HepG2 (cell line): ENCODE measurements at regions not wholly inside any gene's neighbourhood (a gene's known extent, or its start where the extent isn't known, plus 50 kb on each side); places are given as distances from the start of the nearest gene placed in this dataset.

Experiments used
- ERF ChIP-seq: IDR thresholded peaks from 2 replicates; pipeline ENCODE4 v1.6.1; 2018; ENCODE audit warnings: missing biosample characterization, missing genetic modification reagents
- HDAC1 ChIP-seq: sonication (generic); formaldehyde crosslinking; IDR thresholded peaks from 2 replicates; pipeline ENCODE4 v1.5.1; 2020; ENCODE audit warnings: mild to moderate bottlenecking, missing genetic modification reagents
- HOXA9 ChIP-seq: sonication (generic); formaldehyde crosslinking; IDR thresholded peaks from 2 replicates; pipeline ENCODE4 v1.8.1; 2022; ENCODE audit warnings: missing genetic modification reagents, mild to moderate bottlenecking, moderate library complexity, borderline replicate concordance
- NR2F1 ChIP-seq, 2 experiments: fragments of 450-650 bp in 1 of 2; formaldehyde crosslinking in 1 of 2; IDR thresholded peaks; 2 replicates each; pipeline versions ENCODE4 v1.5.0 to v1.6.1; 2016 to 2020; ENCODE audit warnings: mild to moderate bottlenecking in 1 of 2, missing compliant biosample characterization in 1 of 2, missing genetic modification reagents in 1 of 2, moderate library complexity in 1 of 2
- PATZ1 ChIP-seq: sonication (generic); formaldehyde crosslinking; IDR thresholded peaks from 2 replicates; pipeline ENCODE4 v1.4.0; 2020; ENCODE audit warnings: missing genetic modification reagents
- SAFB2 ChIP-seq: sonication (generic); formaldehyde crosslinking; IDR thresholded peaks from 2 replicates; pipeline ENCODE4 v1.5.1; 2020; ENCODE audit warnings: missing genetic modification reagents, low read depth, mild to moderate bottlenecking, borderline replicate concordance
- SOX13 ChIP-seq, 3 experiments: fragments of 450-650 bp in 1 of 3; sonication (generic) in 1 of 3; formaldehyde crosslinking in 1 of 3; IDR thresholded peaks in 2 of 3; conservative IDR thresholded peaks in 1 of 3; 2 replicates each; pipeline versions ENCODE4 v1.5.0 to v1.6.1; 2016 to 2020; ENCODE audit warnings: antibody characterized with exemption in 1 of 3, mild to moderate bottlenecking in 1 of 3, missing compliant biosample characterization in 1 of 3, missing genetic modification reagents in 1 of 3, moderate library complexity in 1 of 3
- SRF ChIP-seq: IDR thresholded peaks from 2 replicates; pipeline ENCODE4 v1.6.1; 2011; ENCODE audit warnings: mild to moderate bottlenecking, low read depth, low read length, moderate library complexity
- TBX3 ChIP-seq: fragments of 450-650 bp; IDR thresholded peaks from 2 replicates; pipeline ENCODE4 v1.6.1; 2017; ENCODE audit warnings: antibody characterized with exemption, mild to moderate bottlenecking, inconsistent platforms, borderline replicate concordance
- ZNF451 ChIP-seq: sonication (generic); formaldehyde crosslinking; IDR thresholded peaks from 2 replicates; pipeline ENCODE4 v1.5.0; 2020; ENCODE audit warnings: mild to moderate bottlenecking, missing genetic modification reagents
- ZNF660 ChIP-seq: sonication (generic); formaldehyde crosslinking; IDR thresholded peaks from 2 replicates; pipeline ENCODE4 v1.5.1; 2020; ENCODE audit warnings: mild to moderate bottlenecking, low read depth, missing genetic modification reagents, borderline replicate concordance
- ZNF678 ChIP-seq: sonication (generic); formaldehyde crosslinking; IDR thresholded peaks from 2 replicates; pipeline ENCODE4 v1.4.0; 2020; ENCODE audit warnings: mild to moderate bottlenecking, missing genetic modification reagents
- TF ChIP-seq, protein P1 (sequence below): sonication (generic); formaldehyde crosslinking; IDR thresholded peaks from 2 replicates; pipeline ENCODE4 v1.5.0; 2020; ENCODE audit warnings: mild to moderate bottlenecking, missing genetic modification reagents
- TF ChIP-seq, protein P2 (sequence below): sonication (generic); formaldehyde crosslinking; IDR thresholded peaks from 2 replicates; pipeline ENCODE4 v1.4.0; 2020; ENCODE audit warnings: mild to moderate bottlenecking, missing genetic modification reagents

DNA sequence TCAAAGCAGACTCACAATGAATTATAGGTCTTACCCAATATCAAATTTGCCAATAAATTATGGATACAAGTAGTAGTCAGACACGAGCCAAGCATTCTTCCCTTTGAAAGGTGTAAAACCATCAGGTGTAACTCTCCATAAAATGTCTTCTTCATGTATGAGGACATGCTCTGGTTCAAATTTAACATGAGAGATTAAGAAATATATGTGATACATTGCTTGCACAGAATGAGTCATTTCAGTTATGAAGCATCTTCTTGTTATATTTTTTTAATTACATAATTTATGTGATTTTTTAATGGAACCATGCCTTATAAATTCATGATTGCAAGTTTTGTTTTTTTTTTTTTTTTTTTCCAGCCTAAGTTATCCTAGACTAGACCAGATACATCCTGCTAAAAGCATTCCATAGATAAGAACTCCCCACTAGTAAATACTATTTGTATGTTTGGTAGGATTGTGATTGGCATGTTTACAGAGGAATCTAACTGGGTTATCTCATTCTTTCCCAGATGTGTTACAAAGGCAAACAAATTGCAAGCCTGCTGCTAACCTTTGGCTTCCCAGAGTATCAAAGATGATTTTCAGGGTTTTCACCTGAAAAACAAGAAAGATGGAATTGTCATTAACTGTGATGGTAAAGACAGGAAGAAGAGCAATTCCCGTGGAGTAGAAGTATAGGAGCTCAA lies 621.9 kb downstream of the XIRP2 start (continued):
- peak; percentile 71; the same call in 1 of the 2 replicates for TF ChIP-seq SOX13 (IDR thresholded peaks at IDR 0.05)
- TF ChIP-seq SOX13 (CRISPR knock-in tag; conservative IDR thresholded peaks at IDR 0.05 in 1 of 2, IDR thresholded peaks at IDR 0.05 in 1 of 2): peak in 1 of 2 experiments; percentile 90; a peak in 2 of 4 replicates
- no peak for TF ChIP-seq SRF
- no peak for TF ChIP-seq ZNF451
- TF ChIP-seq, protein P1, sequence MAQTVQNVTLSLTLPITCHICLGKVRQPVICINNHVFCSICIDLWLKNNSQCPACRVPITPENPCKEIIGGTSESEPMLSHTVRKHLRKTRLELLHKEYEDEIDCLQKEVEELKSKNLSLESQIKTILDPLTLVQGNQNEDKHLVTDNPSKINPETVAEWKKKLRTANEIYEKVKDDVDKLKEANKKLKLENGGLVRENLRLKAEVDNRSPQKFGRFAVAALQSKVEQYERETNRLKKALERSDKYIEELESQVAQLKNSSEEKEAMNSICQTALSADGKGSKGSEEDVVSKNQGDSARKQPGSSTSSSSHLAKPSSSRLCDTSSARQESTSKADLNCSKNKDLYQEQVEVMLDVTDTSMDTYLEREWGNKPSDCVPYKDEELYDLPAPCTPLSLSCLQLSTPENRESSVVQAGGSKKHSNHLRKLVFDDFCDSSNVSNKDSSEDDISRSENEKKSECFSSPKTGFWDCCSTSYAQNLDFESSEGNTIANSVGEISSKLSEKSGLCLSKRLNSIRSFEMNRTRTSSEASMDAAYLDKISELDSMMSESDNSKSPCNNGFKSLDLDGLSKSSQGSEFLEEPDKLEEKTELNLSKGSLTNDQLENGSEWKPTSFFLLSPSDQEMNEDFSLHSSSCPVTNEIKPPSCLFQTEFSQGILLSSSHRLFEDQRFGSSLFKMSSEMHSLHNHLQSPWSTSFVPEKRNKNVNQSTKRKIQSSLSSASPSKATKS (CRISPR knock-in tag): no peak
- no peak for TF ChIP-seq SAFB2 (CRISPR knock-in tag)
- TF ChIP-seq HOXA9 (CRISPR knock-in tag): no peak
- peak; percentile 40; the same call in 1 of the 2 replicates for TF ChIP-seq HDAC1
- peak; percentile 51 to 89; a peak in 3 of 4 replicates for TF ChIP-seq NR2F1 (CRISPR knock-in tag; IDR thresholded peaks at IDR 0.05)
- TF ChIP-seq PATZ1 (CRISPR knock-in tag): no peak; the same call in 1 of the 2 replicates
- TF ChIP-seq ZNF660 (CRISPR knock-in tag): no peak
- TF ChIP-seq, protein P2, sequence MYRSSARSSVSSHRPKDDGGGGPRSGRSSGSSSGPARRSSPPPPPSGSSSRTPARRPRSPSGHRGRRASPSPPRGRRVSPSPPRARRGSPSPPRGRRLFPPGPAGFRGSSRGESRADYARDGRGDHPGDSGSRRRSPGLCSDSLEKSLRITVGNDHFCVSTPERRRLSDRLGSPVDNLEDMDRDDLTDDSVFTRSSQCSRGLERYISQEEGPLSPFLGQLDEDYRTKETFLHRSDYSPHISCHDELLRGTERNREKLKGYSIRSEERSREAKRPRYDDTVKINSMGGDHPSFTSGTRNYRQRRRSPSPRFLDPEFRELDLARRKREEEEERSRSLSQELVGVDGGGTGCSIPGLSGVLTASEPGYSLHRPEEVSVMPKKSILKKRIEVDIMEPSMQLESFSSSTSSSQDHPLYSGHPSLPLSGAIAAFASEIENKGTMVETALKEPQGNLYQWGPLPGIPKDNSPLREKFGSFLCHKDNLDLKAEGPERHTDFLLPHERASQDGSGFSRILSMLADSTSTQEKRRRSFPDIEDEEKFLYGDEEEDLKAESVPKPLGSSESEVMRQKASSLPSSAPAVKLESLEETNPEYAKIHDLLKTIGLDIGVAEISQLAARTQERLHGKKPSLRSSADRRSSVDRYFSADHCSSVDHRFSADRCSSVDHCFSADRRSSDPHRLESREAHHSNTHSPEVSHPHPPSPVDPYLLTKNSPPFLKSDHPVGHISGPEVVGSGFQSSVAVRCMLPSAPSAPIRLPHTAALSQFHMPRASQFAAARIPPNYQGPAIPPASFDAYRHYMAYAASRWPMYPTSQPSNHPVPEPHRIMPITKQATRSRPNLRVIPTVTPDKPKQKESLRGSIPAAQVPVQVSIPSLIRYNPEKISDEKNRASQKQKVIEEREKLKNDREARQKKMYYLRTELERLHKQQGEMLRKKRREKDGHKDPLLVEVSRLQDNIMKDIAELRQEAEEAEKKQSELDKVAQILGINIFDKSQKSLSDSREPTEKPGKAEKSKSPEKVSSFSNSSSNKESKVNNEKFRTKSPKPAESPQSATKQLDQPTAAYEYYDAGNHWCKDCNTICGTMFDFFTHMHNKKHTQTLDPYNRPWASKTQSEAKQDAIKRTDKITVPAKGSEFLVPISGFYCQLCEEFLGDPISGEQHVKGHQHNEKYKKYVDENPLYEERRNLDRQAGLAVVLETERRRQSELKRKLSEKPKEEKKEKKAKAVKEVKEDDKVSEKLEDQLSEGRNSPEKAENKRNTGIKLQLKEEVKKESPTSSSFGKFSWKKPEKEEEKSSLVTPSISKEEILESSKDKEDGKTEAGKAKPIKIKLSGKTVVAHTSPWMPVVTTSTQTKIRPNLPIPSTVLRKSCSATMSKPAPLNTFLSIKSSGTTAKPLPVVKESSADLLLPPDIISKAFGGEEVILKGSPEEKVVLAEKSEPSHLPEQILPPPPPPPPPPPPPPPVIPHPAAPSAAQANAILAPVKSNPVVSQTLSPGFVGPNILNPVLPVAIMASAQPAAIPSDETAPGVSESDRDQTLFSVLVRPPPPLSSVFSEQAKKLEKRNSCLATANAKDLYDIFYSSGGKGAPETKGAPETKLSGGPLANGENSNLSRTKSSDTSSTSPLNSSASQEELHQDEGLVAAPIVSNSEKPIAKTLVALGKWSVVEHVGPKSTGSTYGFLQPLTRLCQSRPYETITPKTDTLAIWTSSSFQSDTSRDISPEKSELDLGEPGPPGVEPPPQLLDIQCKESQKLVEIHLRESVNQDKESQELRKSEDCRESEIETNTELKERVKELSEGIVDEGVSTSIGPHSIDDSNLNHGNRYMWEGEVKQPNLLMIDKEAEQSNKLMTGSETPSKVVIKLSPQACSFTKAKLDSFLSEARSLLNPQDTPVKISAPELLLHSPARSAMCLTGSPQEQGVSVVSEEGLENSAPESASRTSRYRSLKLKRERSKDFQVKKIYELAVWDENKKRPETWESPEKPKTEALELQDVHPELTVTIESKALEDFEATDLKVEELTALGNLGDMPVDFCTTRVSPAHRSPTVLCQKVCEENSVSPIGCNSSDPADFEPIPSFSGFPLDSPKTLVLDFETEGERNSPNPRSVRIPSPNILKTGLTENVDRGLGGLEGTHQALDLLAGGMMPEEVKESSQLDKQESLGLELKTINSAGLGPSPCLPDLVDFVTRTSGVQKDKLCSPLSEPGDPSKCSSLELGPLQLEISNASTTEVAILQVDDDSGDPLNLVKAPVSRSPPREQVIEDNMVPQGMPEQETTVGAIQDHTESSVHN: no peak
- 0 out of 2 replicates have a peak, but pooled peaks have one; percentile 44 for TF ChIP-seq ERF (CRISPR knock-in tag)
- TF ChIP-seq TBX3: peak; percentile 71; the same call in 1 of the 2 replicates
- no peak for TF ChIP-seq ZNF678 (CRISPR knock-in tag)
